Loucy (cell line): ENCODE measurements at regions not wholly inside any gene's neighbourhood (a gene's known extent, or its start where the extent isn't known, plus 50 kb on each side); places are given as distances from the start of the nearest gene placed in this dataset.

Experiments
- H2AFZ ChIP-seq: fragments of 200-600 bp; sonication (generic); 2 replicates; pipeline ENCODE4 v1.6.0; 2016; ENCODE audit warnings: antibody characterized with exemption, mild to moderate bottlenecking, low read length, moderate library complexity
- H3F3A ChIP-seq: fragments of 200-600 bp; 2 replicates; pipeline ENCODE4 v1.6.0; 2016; ENCODE audit warnings: antibody characterized with exemption, low read depth, mild to moderate bottlenecking
- H3K27me3 ChIP-seq: fragments of 200-600 bp; sonication (generic); 2 replicates; pipeline ENCODE4 v1.6.1; 2014; ENCODE audit warnings: low read length, mild to moderate bottlenecking; ENCODE audit not compliant: insufficient read depth, poor library complexity, severe bottlenecking
- H3K36me3 ChIP-seq: fragments of 200-600 bp; sonication (generic); 2 replicates; pipeline ENCODE4 v1.6.1; 2016; ENCODE audit warnings: low read length; ENCODE audit not compliant: insufficient read depth
- H3K4me1 ChIP-seq: fragments of 200-600 bp; sonication (generic); 2 replicates; pipeline ENCODE4 v1.5.1; 2014; ENCODE audit warnings: low read length, mild to moderate bottlenecking; ENCODE audit not compliant: insufficient read depth, poor library complexity, severe bottlenecking
- H3K4me2 ChIP-seq: fragments of 200-600 bp; sonication (generic); 2 replicates; pipeline ENCODE4 v1.6.0; 2014; ENCODE audit warnings: antibody characterized with exemption, low read length, low read depth, mild to moderate bottlenecking; ENCODE audit not compliant: poor library complexity, severe bottlenecking
- H3K4me3 ChIP-seq: fragments of 200-600 bp; sonication (generic); 2 replicates; pipeline ENCODE4 v1.5.1; 2014; ENCODE audit warnings: low read length, mild to moderate bottlenecking, mixed read lengths; ENCODE audit not compliant: poor library complexity, severe bottlenecking
- H3K79me2 ChIP-seq: fragments of 200-600 bp; sonication (generic); 2 replicates; pipeline ENCODE4 v1.6.1; 2014; ENCODE audit warnings: low read length; ENCODE audit not compliant: insufficient read depth
- H3K9ac ChIP-seq: fragments of 200-600 bp; sonication (generic); 2 replicates; pipeline ENCODE4 v1.6.0; 2014; ENCODE audit warnings: mild to moderate bottlenecking, low read depth, low read length, moderate library complexity; ENCODE audit not compliant: poor library complexity, severe bottlenecking
- H3K9me2 ChIP-seq: fragments of 200-600 bp; sonication (generic); replicated peaks from 2 replicates; pipeline ENCODE4 v1.6.1; 2016; ENCODE audit warnings: low read depth, low read length, mixed read lengths
- H3K9me3 ChIP-seq: fragments of 200-600 bp; sonication (generic); 2 replicates; pipeline ENCODE4 v1.6.1; 2014; ENCODE audit warnings: mild to moderate bottlenecking, antibody characterized with exemption, low read length, low read depth; ENCODE audit not compliant: insufficient read depth
- H4K20me1 ChIP-seq: fragments of 200-600 bp; sonication (generic); 2 replicates; pipeline ENCODE4 v1.6.0; 2014; ENCODE audit warnings: antibody characterized with exemption, low read length, mild to moderate bottlenecking; ENCODE audit not compliant: insufficient read depth, poor library complexity, severe bottlenecking
- CTCF ChIP-seq: fragments of 200-600 bp; sonication (generic); conservative IDR thresholded peaks from 2 replicates; pipeline ENCODE4 v1.5.1; 2014; ENCODE audit warnings: mild to moderate bottlenecking, antibody characterized with exemption, low read length
- EZH2phosphoT487 ChIP-seq: fragments of 200-600 bp; IDR thresholded peaks from 2 replicates; pipeline ENCODE4 v1.6.1; 2018; ENCODE audit warnings: antibody characterized with exemption, mild to moderate bottlenecking, moderate library complexity, borderline replicate concordance

GRCh38 chr14:58789736-58790135, 152.0 kb downstream of the DACT1 start:
- Histone ChIP-seq H3K4me1 (no peaks in the 10 kb centered on the region), H3K4me3 (no peak overlapping the region), H3K9me3 (no peaks in the 10 kb centered on the region), H3K79me2 (no peaks in the 10 kb centered on the region), H3K9me2 (no peaks in the 10 kb centered on the region), H4K20me1 (no peaks in the 10 kb centered on the region), H3K4me2 (no peak overlapping the region), H3K9ac (no peak overlapping the region), H3F3A (no peaks in the 10 kb centered on the region), H3K27me3 (no peaks in the 10 kb centered on the region), H2AFZ (no peak overlapping the region), H3K36me3 (no peaks in the 10 kb centered on the region)
- TF ChIP-seq EZH2phosphoT487 (no peak), CTCF (no peak)

GRCh38 chr14:58792416-58792815, 154.7 kb downstream of the DACT1 start:
- Histone ChIP-seq H3K9me3 (no peaks in the 10 kb centered on the region), H3K9me2 (no peaks in the 10 kb centered on the region), H3K4me1 (no peaks in the 10 kb centered on the region), H3K4me3 (no peak overlapping the region), H3K79me2 (no peaks in the 10 kb centered on the region), H3K9ac (no peak overlapping the region), H3K4me2 (no peak overlapping the region), H2AFZ (no peak overlapping the region), H3F3A (no peaks in the 10 kb centered on the region), H4K20me1 (no peaks in the 10 kb centered on the region), H3K36me3 (no peaks in the 10 kb centered on the region), H3K27me3 (no peaks in the 10 kb centered on the region)
- no peak for TF ChIP-seq EZH2phosphoT487
- TF ChIP-seq CTCF = no peak

- no peaks in the 10 kb centered on the region for H3K36me3 ChIP-seq
- H3K4me3 ChIP-seq = no peak overlapping the region
- no peaks in the 10 kb centered on the region for H3K27me3 ChIP-seq
- no peaks in the 10 kb centered on the region for H3K9me2 ChIP-seq
- H3F3A ChIP-seq = no peaks in the 10 kb centered on the region
- H3K4me2 ChIP-seq = no peak overlapping the region
- H3K79me2 ChIP-seq = no peaks in the 10 kb centered on the region
- H3K4me1 ChIP-seq = no peaks in the 10 kb centered on the region
- no peak overlapping the region for H2AFZ ChIP-seq
- TF ChIP-seq CTCF (no peak), EZH2phosphoT487 (no peak)
- no peaks in the 10 kb centered on the region for H4K20me1 ChIP-seq
- no peak overlapping the region for H3K9ac ChIP-seq
- H3K9me3 ChIP-seq = no peaks in the 10 kb centered on the region
Observed at GRCh38 chr14:58793131-58793740, 155.5 kb downstream of the DACT1 start.
